HepG2 (cell line): ENCODE measurements at regions not wholly inside any gene's neighbourhood (a gene's known extent, or its start where the extent isn't known, plus 50 kb on each side); places are given as distances from the start of the nearest gene placed in this dataset.

ENCODE experiments used
- CCDC6 ChIP-seq: sonication (generic); formaldehyde crosslinking; IDR thresholded peaks from 2 replicates; pipeline ENCODE4 v1.8.1; 2022; ENCODE audit warnings: mild to moderate bottlenecking, missing genetic modification reagents, moderate library complexity
- DPF2 ChIP-seq: sonication (generic); formaldehyde crosslinking; IDR thresholded peaks from 2 replicates; pipeline ENCODE4 v1.4.0; 2020; ENCODE audit warnings: mild to moderate bottlenecking, low read depth, missing genetic modification reagents, borderline replicate concordance
- EED ChIP-seq: sonication (generic); formaldehyde crosslinking; IDR thresholded peaks from 2 replicates; pipeline ENCODE4 v1.5.0; 2020; ENCODE audit warnings: mild to moderate bottlenecking, missing genetic modification reagents
- FOXK1 ChIP-seq: sonication (generic); formaldehyde crosslinking; IDR thresholded peaks from 2 replicates; pipeline ENCODE4 v1.4.0; 2020; ENCODE audit warnings: low read depth, missing genetic modification reagents, borderline replicate concordance
- GTF2F1 ChIP-seq: fragments of 150-350 bp; IDR thresholded peaks from 2 replicates; pipeline ENCODE4 v1.6.1; 2014; ENCODE audit warnings: low read length
- HMG20B ChIP-seq: conservative IDR thresholded peaks from 2 replicates; pipeline ENCODE4 v1.6.1; 2016; ENCODE audit warnings: missing genetic modification reagents, missing compliant biosample characterization
- KLF15 ChIP-seq: sonication (generic); formaldehyde crosslinking; IDR thresholded peaks from 2 replicates; pipeline ENCODE4 v1.8.1; 2023; ENCODE audit warnings: borderline replicate concordance, mild to moderate bottlenecking, inconsistent platforms, missing genetic modification reagents, mixed read lengths
- MAFK ChIP-seq, 2 experiments: IDR thresholded peaks in 1 of 2; conservative IDR thresholded peaks in 1 of 2; 2 replicates each; pipeline ENCODE4 v1.6.1; 2011; ENCODE audit warnings: improper control_type of control experiment in 2 of 2, low read length in 2 of 2
- NR2F1 ChIP-seq, 2 experiments: fragments of 450-650 bp in 1 of 2; formaldehyde crosslinking in 1 of 2; IDR thresholded peaks; 2 replicates each; pipeline versions ENCODE4 v1.5.0 to v1.6.1; 2016 to 2020; ENCODE audit warnings: mild to moderate bottlenecking in 1 of 2, missing compliant biosample characterization in 1 of 2, missing genetic modification reagents in 1 of 2, moderate library complexity in 1 of 2
- RBAK ChIP-seq: sonication (generic); formaldehyde crosslinking; IDR thresholded peaks from 2 replicates; pipeline ENCODE4 v1.5.1; 2020; ENCODE audit warnings: mild to moderate bottlenecking, missing genetic modification reagents
- REL ChIP-seq: sonication (generic); formaldehyde crosslinking; conservative IDR thresholded peaks from 2 replicates; pipeline ENCODE4 v1.8.0; 2022; ENCODE audit warnings: mild to moderate bottlenecking, missing genetic modification reagents, moderate library complexity
- REXO4 ChIP-seq: sonication (generic); formaldehyde crosslinking; IDR thresholded peaks from 2 replicates; pipeline ENCODE4 v1.8.0; 2022; ENCODE audit warnings: missing genetic modification reagents, mild to moderate bottlenecking, borderline replicate concordance
- RFX5 ChIP-seq: IDR thresholded peaks from 2 replicates; pipeline ENCODE4 v1.6.1; 2011; ENCODE audit warnings: low read depth, low read length, improper control_type of control experiment
- SMYD3 ChIP-seq: sonication (generic); formaldehyde crosslinking; IDR thresholded peaks from 2 replicates; pipeline ENCODE4 v1.8.1; 2023; ENCODE audit warnings: mild to moderate bottlenecking, missing genetic modification reagents
- SPEN ChIP-seq: sonication (generic); formaldehyde crosslinking; IDR thresholded peaks from 2 replicates; pipeline ENCODE4 v1.5.1; 2020; ENCODE audit warnings: low read depth, mild to moderate bottlenecking, missing genetic modification reagents
- STAT5B ChIP-seq: sonication (generic); formaldehyde crosslinking; IDR thresholded peaks from 2 replicates; pipeline ENCODE4 v1.4.0; 2020; ENCODE audit warnings: missing genetic modification reagents
- TFAP4 ChIP-seq: sonication (generic); IDR thresholded peaks from 2 replicates; pipeline ENCODE4 v1.6.1; 2016; ENCODE audit warnings: low read depth, borderline replicate concordance
- ZNF276 ChIP-seq: sonication (generic); formaldehyde crosslinking; IDR thresholded peaks from 2 replicates; pipeline ENCODE4 v1.4.0; 2020; ENCODE audit warnings: mild to moderate bottlenecking, low read depth, missing genetic modification reagents
- ZNF350 ChIP-seq: sonication (generic); formaldehyde crosslinking; IDR thresholded peaks from 2 replicates; pipeline ENCODE4 v1.4.0; 2020; ENCODE audit warnings: mild to moderate bottlenecking, low read depth, missing genetic modification reagents, borderline replicate concordance
- ZNF644 ChIP-seq: IDR thresholded peaks from 2 replicates; pipeline ENCODE4 v1.6.1; 2016; ENCODE audit warnings: low read depth
- ZNF678 ChIP-seq: sonication (generic); formaldehyde crosslinking; IDR thresholded peaks from 2 replicates; pipeline ENCODE4 v1.4.0; 2020; ENCODE audit warnings: mild to moderate bottlenecking, missing genetic modification reagents
- ZNF737 ChIP-seq: sonication (generic); formaldehyde crosslinking; IDR thresholded peaks from 2 replicates; pipeline ENCODE4 v1.5.0; 2020; ENCODE audit warnings: missing genetic modification reagents, mild to moderate bottlenecking, borderline replicate concordance
- TF ChIP-seq, protein P1 (sequence below): sonication (generic); formaldehyde crosslinking; IDR thresholded peaks from 2 replicates; pipeline ENCODE4 v1.8.1; 2023; ENCODE audit warnings: mild to moderate bottlenecking, missing genetic modification reagents, borderline replicate concordance
- TF ChIP-seq, protein P2 (sequence below): sonication (generic); formaldehyde crosslinking; IDR thresholded peaks from 2 replicates; pipeline ENCODE4 v1.4.0; 2020; ENCODE audit warnings: low read depth, mild to moderate bottlenecking, missing genetic modification reagents
- TF ChIP-seq, protein P3 (sequence below): IDR thresholded peaks from 2 replicates; pipeline ENCODE4 v1.6.1; 2018; ENCODE audit warnings: missing genetic modification reagents, mild to moderate bottlenecking, missing compliant biosample characterization
- TF ChIP-seq, protein P4 (sequence below): sonication (generic); formaldehyde crosslinking; IDR thresholded peaks from 2 replicates; pipeline ENCODE4 v1.8.1; 2023; ENCODE audit warnings: mild to moderate bottlenecking, moderate library complexity, missing genetic modification reagents

DNA sequence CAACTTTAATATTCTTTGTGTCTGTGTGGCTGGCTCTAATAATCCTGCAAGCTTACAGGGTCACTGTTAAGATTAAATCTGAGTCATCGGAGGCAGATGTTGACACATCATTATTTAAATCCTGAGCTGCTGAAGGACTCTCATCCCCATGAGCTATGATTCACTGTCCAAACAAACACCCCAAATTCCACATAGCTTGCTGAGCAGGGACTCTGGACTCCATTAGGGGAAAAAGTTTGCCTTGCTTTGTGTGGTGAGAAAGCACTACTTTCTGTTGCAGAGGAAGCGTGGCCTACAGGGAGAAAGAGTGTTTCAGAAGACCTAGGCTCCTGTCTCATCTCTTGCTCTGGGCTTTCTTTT is 213.7 kb downstream of the PDCD6IP start (continued):
- no peak for TF ChIP-seq ZNF276
- TF ChIP-seq REXO4 (CRISPR knock-in tag) = no peak
- TF ChIP-seq GTF2F1 = no peak
- TF ChIP-seq KLF15 = no peak
- TF ChIP-seq TFAP4 = peak; percentile 63; the same call in 1 of the 2 replicates
- peak; percentile 99 for TF ChIP-seq DPF2 (CRISPR knock-in tag)
- no peak for TF ChIP-seq REL (CRISPR knock-in tag)
- 0 out of 2 replicates have a peak, but pooled peaks have one; percentile 47 for TF ChIP-seq SMYD3 (CRISPR knock-in tag)
- peak; percentile 85 for TF ChIP-seq ZNF644 (CRISPR knock-in tag)
- TF ChIP-seq RBAK (CRISPR knock-in tag) = no peak
- no peak for TF ChIP-seq STAT5B (CRISPR knock-in tag)
- TF ChIP-seq, protein P1, sequence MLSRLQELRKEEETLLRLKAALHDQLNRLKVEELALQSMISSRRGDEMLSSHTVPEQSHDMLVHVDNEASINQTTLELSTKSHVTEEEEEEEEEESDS (CRISPR knock-in tag) = no peak
- no peak for TF ChIP-seq SPEN (CRISPR knock-in tag)
- TF ChIP-seq, protein P2, sequence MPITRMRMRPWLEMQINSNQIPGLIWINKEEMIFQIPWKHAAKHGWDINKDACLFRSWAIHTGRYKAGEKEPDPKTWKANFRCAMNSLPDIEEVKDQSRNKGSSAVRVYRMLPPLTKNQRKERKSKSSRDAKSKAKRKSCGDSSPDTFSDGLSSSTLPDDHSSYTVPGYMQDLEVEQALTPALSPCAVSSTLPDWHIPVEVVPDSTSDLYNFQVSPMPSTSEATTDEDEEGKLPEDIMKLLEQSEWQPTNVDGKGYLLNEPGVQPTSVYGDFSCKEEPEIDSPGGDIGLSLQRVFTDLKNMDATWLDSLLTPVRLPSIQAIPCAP (CRISPR knock-in tag) = no peak
- no peak for TF ChIP-seq ZNF678 (CRISPR knock-in tag)
- 0 out of 2 replicates have a peak, but pooled peaks have one; percentile 38 for TF ChIP-seq FOXK1 (CRISPR knock-in tag)
- TF ChIP-seq NR2F1 (CRISPR knock-in tag; IDR thresholded peaks at IDR 0.05) = peak; percentile 19 to 61; a peak in 3 of 4 replicates
- no peak for TF ChIP-seq ZNF350 (CRISPR knock-in tag)
- TF ChIP-seq ZNF737 = no peak
- TF ChIP-seq, protein P3, sequence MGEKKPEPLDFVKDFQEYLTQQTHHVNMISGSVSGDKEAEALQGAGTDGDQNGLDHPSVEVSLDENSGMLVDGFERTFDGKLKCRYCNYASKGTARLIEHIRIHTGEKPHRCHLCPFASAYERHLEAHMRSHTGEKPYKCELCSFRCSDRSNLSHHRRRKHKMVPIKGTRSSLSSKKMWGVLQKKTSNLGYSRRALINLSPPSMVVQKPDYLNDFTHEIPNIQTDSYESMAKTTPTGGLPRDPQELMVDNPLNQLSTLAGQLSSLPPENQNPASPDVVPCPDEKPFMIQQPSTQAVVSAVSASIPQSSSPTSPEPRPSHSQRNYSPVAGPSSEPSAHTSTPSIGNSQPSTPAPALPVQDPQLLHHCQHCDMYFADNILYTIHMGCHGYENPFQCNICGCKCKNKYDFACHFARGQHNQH (CRISPR knock-in tag) = peak; percentile 86; the same call in 1 of the 2 replicates
- TF ChIP-seq RFX5 = no peak
- peak; percentile 84 for TF ChIP-seq MAFK (conservative IDR thresholded peaks at IDR 0.05 in 1 of 2, IDR thresholded peaks at IDR 0.05 in 1 of 2; ENCODE audit: low read length in 2 of 2)
- no peak for TF ChIP-seq EED (CRISPR knock-in tag)
- peak; percentile 37; the same call in 1 of the 2 replicates for TF ChIP-seq CCDC6
- TF ChIP-seq, protein P4, sequence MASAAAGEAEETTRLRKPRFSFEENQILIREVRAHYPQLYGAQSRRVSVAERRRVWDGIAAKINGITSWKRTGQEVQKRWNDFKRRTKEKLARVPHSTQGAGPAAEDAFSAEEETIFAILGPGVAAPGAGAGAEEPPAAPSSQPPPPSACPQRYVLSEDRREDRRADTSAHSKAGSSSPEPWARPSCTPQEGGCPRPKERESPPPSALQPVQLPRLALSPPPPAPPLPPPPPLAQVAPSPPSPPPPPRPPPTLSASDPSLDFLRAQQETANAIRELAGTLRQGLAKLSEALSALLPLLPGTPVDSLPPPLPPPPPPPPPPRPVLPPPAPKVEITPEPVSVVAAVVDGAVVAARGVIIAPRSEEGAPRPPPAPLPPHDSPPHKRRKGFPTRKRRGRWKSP (CRISPR knock-in tag) = peak; percentile 53; the same call in 1 of the 2 replicates
- peak; percentile 96 for TF ChIP-seq HMG20B (CRISPR knock-in tag)
